HepG2 (cell line): ENCODE measurements at regions not wholly inside any gene's neighbourhood (a gene's known extent, or its start where the extent isn't known, plus 50 kb on each side); places are given as distances from the start of the nearest gene placed in this dataset.

Source experiments
- AHDC1 ChIP-seq: sonication (generic); formaldehyde crosslinking; IDR thresholded peaks from 2 replicates; pipeline ENCODE4 v1.5.1; 2020; ENCODE audit warnings: mild to moderate bottlenecking, missing genetic modification reagents, borderline replicate concordance
- FOXC1 ChIP-seq: sonication (generic); formaldehyde crosslinking; IDR thresholded peaks from 2 replicates; pipeline ENCODE4 v1.8.0; 2022; ENCODE audit warnings: mild to moderate bottlenecking, missing genetic modification reagents, borderline replicate concordance
- HNF1B ChIP-seq: sonication (generic); formaldehyde crosslinking; IDR thresholded peaks from 2 replicates; pipeline ENCODE4 v1.5.1; 2020; ENCODE audit warnings: mild to moderate bottlenecking, moderate library complexity, missing genetic modification reagents
- MLX ChIP-seq: IDR thresholded peaks from 2 replicates; pipeline ENCODE4 v1.6.1; 2016
- NFE2 ChIP-seq: sonication (generic); formaldehyde crosslinking; IDR thresholded peaks from 2 replicates; pipeline ENCODE4 v1.4.0; 2020; ENCODE audit warnings: missing genetic modification reagents
- NFIC ChIP-seq: IDR thresholded peaks from 2 replicates; pipeline ENCODE4 v1.6.1; 2012; ENCODE audit warnings: mild to moderate bottlenecking, low read length, inconsistent platforms
- NPAS2 ChIP-seq: sonication (generic); formaldehyde crosslinking; IDR thresholded peaks from 2 replicates; pipeline ENCODE4 v1.8.0; 2022; ENCODE audit warnings: mild to moderate bottlenecking, missing genetic modification reagents, borderline replicate concordance
- NR0B2 ChIP-seq: sonication (generic); formaldehyde crosslinking; IDR thresholded peaks from 2 replicates; pipeline ENCODE4 v1.4.0; 2020; ENCODE audit warnings: mild to moderate bottlenecking, missing genetic modification reagents
- PRPF4 ChIP-seq: fragments of 200-400 bp; formaldehyde crosslinking; IDR thresholded peaks from 2 replicates; pipeline ENCODE4 v1.6.1; 2016; ENCODE audit warnings: low read length, low read depth; ENCODE audit not compliant: poor library complexity, severe bottlenecking
- SMARCE1 ChIP-seq: fragments of 450-650 bp; IDR thresholded peaks from 2 replicates; pipeline ENCODE4 v1.6.1; 2017; ENCODE audit warnings: borderline replicate concordance
- STAT5B ChIP-seq: sonication (generic); formaldehyde crosslinking; IDR thresholded peaks from 2 replicates; pipeline ENCODE4 v1.4.0; 2020; ENCODE audit warnings: missing genetic modification reagents
- ZBTB10 ChIP-seq: sonication (generic); formaldehyde crosslinking; IDR thresholded peaks from 2 replicates; pipeline ENCODE4 v1.4.0; 2020; ENCODE audit warnings: missing genetic modification reagents, borderline replicate concordance
- ZBTB8A ChIP-seq: sonication (generic); formaldehyde crosslinking; IDR thresholded peaks from 2 replicates; pipeline ENCODE4 v1.4.0; 2020; ENCODE audit warnings: mild to moderate bottlenecking, low read depth, missing genetic modification reagents, borderline replicate concordance
- ZC3H4 ChIP-seq: sonication (generic); formaldehyde crosslinking; IDR thresholded peaks from 2 replicates; pipeline ENCODE4 v1.4.0; 2020; ENCODE audit warnings: missing genetic modification reagents, borderline replicate concordance
- ZNF674 ChIP-seq: sonication (generic); formaldehyde crosslinking; IDR thresholded peaks from 2 replicates; pipeline ENCODE4 v1.5.0; 2020; ENCODE audit warnings: low read depth, mild to moderate bottlenecking, missing genetic modification reagents
- ZNF678 ChIP-seq: sonication (generic); formaldehyde crosslinking; IDR thresholded peaks from 2 replicates; pipeline ENCODE4 v1.4.0; 2020; ENCODE audit warnings: mild to moderate bottlenecking, missing genetic modification reagents
- ZNF740 ChIP-seq: sonication (generic); formaldehyde crosslinking; IDR thresholded peaks from 2 replicates; pipeline ENCODE4 v1.4.0; 2020; ENCODE audit warnings: missing genetic modification reagents

DNA sequence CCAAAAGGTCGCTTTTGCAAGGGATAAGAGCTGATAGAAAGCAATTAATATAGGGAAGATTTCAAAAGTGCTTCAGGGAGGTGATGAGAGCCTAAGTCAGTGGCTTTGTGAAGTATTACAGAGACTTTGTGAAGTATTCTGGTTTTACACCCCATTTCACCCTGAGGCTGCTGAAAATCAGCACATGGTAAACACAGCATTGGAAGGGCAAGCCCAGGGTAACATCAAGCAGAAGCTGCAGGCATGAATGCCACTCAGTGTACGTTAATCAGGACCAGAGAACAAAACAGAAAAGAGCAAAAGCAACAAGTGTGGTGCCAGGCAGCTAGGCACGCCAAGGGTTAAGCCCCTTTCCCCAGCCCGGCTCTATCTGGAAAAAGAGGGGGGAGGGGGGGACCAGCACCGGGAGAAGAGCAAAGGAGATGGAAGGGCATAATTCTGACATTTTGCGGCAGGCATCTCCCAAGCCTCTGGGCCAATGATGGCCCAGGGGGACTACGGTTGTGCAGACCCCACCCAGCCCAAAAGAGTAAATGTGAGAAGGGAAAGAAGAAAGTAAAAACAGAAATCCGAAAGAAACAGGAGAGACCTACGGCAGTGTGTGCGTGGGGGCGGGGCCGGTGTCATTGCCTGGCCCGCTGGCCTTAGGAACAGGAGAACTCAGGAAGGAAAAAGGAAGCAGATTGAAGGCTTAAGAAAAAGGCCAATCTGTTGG lies 58.9 kb downstream of the DHRS2 start (continued):
- TF ChIP-seq ZBTB10 (CRISPR knock-in tag) (no peak), MLX (CRISPR knock-in tag) (no peak), FOXC1 (CRISPR knock-in tag) (0 out of 2 replicates have a peak, but pooled peaks have one; percentile 63), AHDC1 (CRISPR knock-in tag) (no peak), SMARCE1 (no peak), HNF1B (0 out of 2 replicates have a peak, but pooled peaks have one; percentile 52), STAT5B (CRISPR knock-in tag) (no peak), ZNF674 (no peak), ZNF678 (0 out of 2 replicates have a peak, but pooled peaks have one; percentile 44), ZBTB8A (CRISPR knock-in tag) (no peak), PRPF4 (no peak), NPAS2 (0 out of 2 replicates have a peak, but pooled peaks have one; percentile 38), NR0B2 (CRISPR knock-in tag) (no peak), ZC3H4 (CRISPR knock-in tag) (peak; percentile 29; the same call in 1 of the 2 replicates), NFIC (0 out of 2 replicates have a peak, but pooled peaks have one; percentile 17), NFE2 (CRISPR knock-in tag) (no peak), ZNF740 (CRISPR knock-in tag) (no peak)
